ENCODE measurements at regions not wholly inside any gene's neighbourhood (a gene's known extent, or its start where the extent isn't known, plus 50 kb on each side); places are given as distances from the start of the nearest gene placed in this dataset.

DNA sequence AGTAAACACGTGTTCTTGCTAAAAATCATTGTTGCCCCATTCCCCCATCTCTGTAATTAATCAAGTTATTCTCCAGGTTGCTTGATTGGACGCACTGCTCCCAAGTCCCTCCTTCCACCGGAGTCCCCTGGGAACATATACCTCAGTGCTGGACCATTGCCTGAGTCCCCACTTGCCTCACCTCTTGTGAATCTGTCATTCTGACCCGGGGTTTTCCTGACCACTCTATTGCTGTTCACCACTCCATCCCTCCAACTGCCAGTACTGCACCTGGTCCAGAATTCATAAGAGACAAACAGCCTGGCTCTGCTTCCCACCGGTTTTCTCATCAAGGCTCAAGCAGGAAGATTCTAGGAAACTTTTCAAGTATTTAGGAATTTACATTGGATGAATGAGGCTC is 555.9 kb downstream of the VRK1 start:
- H3K27ac ChIP-seq: no peak overlapping the region
- TF ChIP-seq, protein P1, sequence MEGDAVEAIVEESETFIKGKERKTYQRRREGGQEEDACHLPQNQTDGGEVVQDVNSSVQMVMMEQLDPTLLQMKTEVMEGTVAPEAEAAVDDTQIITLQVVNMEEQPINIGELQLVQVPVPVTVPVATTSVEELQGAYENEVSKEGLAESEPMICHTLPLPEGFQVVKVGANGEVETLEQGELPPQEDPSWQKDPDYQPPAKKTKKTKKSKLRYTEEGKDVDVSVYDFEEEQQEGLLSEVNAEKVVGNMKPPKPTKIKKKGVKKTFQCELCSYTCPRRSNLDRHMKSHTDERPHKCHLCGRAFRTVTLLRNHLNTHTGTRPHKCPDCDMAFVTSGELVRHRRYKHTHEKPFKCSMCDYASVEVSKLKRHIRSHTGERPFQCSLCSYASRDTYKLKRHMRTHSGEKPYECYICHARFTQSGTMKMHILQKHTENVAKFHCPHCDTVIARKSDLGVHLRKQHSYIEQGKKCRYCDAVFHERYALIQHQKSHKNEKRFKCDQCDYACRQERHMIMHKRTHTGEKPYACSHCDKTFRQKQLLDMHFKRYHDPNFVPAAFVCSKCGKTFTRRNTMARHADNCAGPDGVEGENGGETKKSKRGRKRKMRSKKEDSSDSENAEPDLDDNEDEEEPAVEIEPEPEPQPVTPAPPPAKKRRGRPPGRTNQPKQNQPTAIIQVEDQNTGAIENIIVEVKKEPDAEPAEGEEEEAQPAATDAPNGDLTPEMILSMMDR (conservative IDR thresholded peaks at IDR 0.05): no peak
- no peak for TF ChIP-seq ZFX (IDR thresholded peaks at IDR 0.05)

DNA sequence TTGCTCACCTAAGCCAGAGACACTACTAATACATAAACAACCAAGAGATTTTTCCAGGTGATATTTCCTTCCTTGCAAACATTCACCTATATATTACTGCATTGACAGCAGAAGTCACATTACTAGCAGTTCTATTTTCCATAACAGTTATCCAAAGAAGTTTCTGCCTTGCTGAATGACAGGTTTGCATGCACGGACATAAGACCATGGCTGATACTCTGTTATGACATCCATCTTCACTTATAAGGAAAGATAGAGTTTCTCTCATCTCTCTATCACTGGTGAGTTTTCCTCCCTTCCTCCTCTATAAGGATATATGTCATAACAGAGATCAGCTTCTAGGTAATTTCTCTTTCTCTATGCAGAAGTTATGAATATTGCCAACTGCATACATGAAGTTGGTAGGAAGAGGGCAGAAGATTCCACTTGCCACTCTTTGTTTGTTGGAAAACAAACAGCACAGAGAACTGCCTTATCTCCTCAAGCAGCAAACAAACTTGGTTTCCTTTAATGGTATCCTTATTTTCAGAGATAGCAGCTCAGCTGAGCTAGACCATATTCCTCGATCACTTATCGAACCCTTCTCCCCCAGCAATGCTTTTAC is 557.0 kb downstream of the VRK1 start:
- TF ChIP-seq, protein P1 (conservative IDR thresholded peaks at IDR 0.05): no peak
- TF ChIP-seq ZFX (IDR thresholded peaks at IDR 0.05): no peak
- no peak overlapping the region for H3K27ac ChIP-seq

DNA sequence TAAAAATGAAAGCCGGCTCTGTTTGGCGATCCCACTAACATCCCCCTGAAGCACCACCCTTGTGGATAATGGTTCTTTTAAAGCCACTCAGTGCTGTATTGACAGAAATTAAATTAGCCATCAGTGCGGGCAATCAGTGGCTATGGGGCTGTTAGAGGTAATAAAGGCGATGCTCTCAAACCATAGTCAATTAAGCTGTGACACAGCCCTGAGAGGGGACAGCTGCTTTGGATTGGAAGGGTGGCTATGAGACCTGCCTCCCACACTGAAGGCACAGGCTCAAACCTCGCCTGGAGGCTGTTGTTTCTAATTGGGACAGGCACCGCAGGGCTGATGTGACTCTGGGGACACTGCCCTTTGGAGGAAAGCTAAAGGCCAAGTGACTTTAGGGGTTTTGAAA is 562.2 kb downstream of the VRK1 start:
- no peak for TF ChIP-seq ZFX (IDR thresholded peaks at IDR 0.05)
- TF ChIP-seq, protein P1 (conservative IDR thresholded peaks at IDR 0.05): no peak
- H3K27ac ChIP-seq: no peak overlapping the region

DNA sequence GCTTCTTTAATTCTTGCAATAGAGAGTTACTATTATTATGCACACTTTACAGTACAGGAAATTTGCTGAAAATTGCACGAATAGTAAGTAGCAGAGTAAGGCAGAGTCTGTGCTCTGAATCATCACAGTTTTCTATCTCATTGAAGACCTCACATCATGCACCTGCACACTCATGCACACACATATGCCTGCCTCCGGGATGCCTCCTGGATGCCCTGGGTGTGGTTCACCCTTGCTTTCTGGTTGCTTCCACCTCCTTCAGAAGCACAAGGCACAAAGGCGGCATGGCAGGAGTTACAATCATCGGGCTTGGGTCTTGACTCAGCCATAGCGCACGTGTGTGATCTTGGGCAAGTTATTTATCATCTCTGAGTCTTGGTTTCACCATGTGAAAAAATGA is 564.0 kb downstream of the VRK1 start:
- no peak for TF ChIP-seq ZFX (IDR thresholded peaks at IDR 0.05)
- TF ChIP-seq, protein P1 (conservative IDR thresholded peaks at IDR 0.05): no peak
- no peak overlapping the region for H3K27ac ChIP-seq

DNA sequence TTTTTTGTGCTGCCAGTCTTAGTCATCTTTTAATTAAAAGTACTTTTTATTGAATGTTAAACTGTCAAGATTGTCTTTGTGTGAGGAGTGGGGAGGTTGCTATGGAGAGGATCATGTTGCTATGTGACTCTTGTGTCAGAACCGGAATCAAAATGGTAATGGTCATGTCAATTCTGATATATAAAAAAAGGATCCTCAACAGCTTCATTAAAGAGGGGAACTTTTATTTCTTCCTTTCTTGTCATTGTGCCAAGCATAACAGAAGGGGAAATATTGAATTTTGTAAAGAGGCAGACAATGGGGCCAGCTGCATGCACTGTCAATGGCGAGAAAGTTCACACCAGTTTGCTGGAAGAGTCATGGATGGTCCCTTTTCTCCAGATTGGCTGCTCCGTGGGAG is 564.8 kb downstream of the VRK1 start:
- TF ChIP-seq, protein P1 (conservative IDR thresholded peaks at IDR 0.05): no peak
- no peak for TF ChIP-seq ZFX (IDR thresholded peaks at IDR 0.05)
- no peak overlapping the region for H3K27ac ChIP-seq

DNA sequence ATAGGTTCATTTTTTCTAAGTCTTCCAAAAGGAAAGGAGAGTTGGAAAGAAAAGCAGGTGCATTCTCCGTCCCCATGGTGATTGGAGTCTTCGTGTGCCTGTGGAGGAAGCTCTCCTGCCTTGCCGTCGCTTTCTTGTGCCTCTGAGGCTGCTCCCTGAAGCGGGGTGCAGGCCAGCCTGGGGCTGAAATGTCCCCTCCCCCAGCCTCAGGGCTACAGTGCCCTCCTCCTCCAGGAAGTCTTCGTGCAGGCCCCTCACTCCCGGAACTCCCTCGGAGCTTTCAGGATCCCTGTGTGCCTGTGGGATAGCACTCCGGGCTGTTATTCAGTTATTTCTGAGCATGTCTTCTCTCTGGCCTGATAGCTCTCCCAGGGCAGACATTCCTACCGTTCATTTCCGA is 569.2 kb downstream of the VRK1 start:
- TF ChIP-seq, protein P1 (conservative IDR thresholded peaks at IDR 0.05): no peak
- no peak for TF ChIP-seq ZFX (IDR thresholded peaks at IDR 0.05)
- H3K27ac ChIP-seq: no peak overlapping the region

DNA sequence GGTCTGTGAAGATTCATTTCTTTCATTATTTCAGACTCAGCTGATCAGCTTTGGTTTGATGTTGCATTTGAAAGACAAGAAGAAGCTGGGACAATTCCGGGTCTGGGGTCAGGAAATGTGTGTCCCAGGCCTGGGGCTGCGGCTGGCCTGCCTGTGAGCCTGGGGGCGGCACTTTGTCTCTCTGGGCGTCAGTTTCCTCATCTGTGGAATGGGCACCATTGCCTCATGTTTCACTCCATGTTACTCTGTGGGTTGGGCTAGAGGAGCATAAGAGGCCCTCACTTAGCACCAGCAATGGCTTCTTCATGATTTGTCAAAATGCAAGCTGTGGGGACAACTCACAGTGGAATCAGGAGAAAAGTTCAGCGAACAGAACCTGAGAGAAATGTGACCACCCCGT is 570.1 kb downstream of the VRK1 start:
- TF ChIP-seq ZFX (IDR thresholded peaks at IDR 0.05): no peak
- TF ChIP-seq, protein P1 (conservative IDR thresholded peaks at IDR 0.05): no peak
- no peak overlapping the region for H3K27ac ChIP-seq
